Stimulated activated CD8-positive, alpha-beta memory T cell treated with anti-CD3 and anti-CD28 coated beads, Interleukin-7, amount 100 ng/mL, for 4 hours (primary cell): ENCODE measurements at regions not wholly inside any gene's neighbourhood (a gene's known extent, or its start where the extent isn't known, plus 50 kb on each side); places are given as distances from the start of the nearest gene placed in this dataset.

Experiments
- DNase-seq, 2 donors: peaks; one replicate each; pipeline ENCODE4 v3.0.0-alpha.2; 2020; ENCODE audit warnings: low read depth in 2 of 2

DNA sequence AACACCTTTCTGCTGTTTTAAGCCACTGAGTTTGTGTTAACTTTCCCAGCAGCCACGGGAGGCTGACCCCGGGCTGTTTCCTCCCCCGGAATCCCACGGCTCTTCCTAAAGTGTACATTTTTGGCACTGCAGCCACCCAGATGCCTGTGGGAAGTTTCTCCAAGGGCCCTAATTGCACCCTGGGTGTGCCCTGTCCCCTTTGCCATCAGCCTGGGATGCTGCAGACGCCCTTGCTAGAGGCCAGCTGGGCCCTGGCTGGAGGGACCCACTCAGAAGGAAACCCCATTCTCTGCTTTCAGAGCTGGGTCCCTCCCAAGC lies 883.3 kb downstream of the BRD1 start:
- DNase-seq: no peak

DNA sequence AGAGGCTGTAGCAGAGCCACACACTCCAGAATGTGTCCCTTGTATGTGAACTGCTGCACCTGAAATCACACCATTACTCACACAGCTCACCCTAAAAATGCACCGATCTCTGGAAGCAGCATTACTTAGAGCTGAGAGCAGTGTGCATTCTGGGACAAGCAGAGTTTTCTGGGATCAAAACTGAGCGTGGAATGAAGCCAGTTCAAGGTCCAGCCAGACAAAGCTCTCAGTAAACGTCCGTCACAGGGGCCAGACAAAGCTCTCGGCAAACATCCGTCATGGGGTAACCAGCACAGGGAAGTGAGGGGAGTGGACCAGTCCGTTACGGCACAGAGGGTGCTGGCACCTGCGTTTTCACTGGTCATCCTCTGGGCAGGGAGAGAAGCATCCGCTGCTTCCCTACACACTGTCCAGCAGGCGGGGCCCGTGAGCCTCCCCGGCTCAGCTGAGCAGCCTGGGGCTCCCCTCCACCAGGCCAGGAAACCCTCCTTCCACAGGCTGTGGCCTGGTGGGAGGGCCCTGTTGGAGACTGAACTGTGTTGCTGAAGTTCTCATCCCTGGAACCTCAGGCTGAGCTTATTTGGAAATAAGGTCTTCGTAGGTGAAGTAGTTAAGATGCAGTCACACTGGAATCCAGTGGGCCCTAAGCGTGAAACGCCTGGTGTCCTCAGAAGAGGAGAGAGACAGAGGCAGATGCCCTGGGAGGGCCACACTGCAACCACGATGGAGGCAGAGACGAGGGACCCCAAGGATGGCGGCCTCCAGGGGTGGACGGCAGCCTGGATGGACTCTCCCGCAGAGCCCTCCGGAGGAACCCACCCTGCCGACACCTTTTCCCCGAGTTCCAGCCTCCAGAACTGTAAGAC lies 883.9 kb downstream of the BRD1 start:
- no peak for DNase-seq

DNA sequence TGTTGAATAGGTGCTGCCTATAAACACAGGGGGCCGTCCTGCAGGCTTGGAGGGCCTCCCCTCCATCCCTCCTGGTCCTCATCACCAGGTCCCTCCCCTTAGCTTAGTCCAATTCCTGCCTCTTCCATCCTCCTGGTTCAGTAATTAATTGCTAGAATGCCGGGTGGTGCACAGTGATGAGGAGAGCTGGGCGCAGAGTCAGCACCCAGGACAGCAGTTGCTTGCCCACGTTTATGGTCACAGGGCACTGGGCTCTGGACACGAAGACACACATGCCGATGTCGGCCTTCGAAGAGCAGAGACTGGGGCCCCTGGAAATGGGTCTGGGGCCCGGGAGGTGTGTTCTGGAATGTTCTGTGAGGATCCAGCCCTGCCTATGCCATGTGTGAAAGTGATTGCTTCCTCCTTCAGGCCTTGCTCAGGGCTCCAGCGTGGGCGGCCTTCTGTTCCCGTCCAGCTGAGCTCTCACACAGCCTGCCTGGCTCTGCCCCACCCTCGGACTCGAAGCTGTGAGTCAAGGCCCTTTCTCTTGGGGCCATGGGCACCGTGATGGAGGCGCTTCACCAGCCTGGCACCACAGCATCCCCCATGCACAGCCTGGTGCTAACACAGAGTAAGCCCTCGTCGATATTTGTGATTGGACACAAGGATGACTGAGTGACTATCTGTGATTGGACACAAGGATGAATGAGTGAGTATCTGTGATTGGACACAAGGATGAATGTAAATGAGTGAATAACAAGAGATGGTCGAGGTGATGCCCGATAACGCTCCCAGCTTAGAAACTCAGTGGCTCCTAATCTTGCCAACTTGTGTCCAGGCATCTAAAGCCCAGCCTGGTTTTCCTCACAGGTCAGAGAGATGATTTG lies 884.7 kb downstream of the BRD1 start:
- DNase-seq: no peak

DNA sequence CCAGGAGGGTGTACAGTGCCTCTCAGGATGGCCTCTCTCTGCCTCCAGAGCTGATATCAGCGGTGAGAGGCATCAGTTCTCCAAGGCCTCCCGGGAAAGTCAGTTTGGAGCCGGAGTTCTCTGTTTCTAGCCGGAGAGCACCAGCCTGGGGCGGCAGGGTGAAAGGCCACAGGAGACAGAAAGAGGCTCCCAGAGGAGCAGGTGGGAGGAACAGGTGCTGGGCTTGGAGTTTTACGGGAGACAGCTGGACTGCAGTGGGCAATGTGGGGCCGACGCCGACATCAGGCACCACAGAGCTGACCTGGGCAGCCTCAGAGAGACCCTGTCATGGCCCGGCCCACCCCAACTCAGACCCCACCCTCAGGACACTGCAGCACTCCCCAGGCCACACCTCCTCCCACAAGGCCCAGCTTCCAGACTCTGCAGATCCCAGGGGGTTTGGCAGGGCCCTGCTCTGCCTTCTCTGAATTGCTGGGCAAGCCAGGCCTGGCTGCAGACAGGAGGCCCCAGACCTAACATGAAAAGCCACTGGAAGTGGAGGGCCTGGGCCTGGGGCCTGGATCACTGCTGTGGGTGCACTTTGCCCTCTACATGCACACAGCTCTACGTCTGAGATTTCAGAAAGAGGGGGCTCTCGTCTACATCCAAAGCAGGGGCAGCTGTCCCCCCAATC lies 885.6 kb downstream of the BRD1 start:
- DNase-seq: no peak

DNA sequence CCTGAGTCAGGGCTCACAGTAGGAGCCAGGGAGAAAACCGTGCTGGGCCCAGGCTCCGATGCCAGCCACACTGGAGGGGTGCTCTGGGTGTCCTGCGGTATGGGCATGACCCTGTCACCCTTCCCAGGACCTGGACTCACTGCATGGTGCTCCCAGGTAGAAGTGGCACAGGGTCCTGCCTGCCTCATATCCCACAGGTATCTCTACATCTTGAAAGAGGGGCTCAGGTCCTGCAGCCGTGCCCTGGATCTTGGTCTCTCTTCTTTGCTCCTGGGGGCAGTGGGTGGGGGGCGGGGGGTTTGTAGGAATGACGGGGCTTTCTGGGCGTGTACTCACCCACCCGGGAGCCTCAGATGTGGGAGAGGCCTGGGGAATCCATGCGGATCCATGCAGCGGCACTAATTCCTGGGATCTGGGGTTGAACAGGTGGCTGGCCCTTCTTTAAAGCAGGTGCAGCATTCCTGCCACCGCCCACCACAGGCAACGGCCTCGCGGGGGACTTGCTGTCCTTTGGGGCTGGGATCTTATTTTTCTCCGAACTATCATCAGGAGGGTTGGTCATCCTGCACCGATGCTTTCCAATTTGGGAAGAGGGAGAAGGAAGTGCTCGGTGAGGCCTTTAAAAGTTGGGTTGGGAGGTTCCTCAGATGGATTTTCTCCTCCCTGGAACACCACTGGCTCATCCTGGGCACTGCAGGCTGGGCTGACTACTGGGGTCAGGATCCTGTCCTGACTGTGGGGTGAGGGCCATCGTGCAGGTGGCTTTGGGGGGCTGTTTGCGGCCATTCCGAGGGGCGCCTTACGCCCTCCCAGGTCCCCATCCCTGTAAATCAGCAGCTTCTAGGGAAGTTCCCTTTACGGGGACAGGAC lies 886.4 kb downstream of the BRD1 start:
- DNase-seq: no peak

DNA sequence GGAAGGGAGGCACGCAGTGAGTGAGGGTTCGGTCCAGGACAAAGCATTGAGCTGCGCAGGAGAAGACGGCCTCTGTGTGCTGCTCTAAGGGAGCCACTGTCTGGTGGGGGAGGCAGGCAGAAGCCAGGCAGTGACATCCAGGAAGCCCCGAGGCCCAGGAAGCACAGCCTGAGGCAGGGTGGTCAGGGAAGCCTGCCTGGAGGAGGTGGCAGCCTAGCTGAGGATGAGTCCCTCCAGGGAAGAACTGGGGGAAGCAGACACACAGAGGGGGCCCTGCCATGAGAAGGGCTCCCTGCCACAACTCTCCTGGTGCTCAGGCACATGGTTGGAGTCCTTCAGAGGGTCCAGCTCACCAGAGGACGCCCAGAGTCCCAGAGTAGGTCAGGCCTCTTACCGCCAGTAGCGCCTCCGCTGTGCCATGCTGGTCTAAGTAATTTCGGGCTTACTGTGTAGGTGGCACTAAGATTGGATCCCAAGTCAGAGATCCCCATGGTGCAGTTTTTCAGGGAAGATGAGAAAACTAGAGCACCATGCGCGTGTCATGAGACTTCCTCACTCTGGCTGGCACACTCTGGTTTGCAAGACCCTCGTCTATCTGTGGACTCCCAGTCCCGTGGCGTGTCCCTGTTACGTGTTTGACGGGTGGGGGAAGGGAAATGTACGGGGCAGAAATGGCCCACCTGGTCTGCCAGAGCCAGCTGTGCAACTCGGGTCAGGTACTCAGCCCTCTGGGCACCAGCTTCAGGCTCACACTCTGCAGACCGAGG lies 887.2 kb downstream of the BRD1 start:
- DNase-seq: no peak

DNA sequence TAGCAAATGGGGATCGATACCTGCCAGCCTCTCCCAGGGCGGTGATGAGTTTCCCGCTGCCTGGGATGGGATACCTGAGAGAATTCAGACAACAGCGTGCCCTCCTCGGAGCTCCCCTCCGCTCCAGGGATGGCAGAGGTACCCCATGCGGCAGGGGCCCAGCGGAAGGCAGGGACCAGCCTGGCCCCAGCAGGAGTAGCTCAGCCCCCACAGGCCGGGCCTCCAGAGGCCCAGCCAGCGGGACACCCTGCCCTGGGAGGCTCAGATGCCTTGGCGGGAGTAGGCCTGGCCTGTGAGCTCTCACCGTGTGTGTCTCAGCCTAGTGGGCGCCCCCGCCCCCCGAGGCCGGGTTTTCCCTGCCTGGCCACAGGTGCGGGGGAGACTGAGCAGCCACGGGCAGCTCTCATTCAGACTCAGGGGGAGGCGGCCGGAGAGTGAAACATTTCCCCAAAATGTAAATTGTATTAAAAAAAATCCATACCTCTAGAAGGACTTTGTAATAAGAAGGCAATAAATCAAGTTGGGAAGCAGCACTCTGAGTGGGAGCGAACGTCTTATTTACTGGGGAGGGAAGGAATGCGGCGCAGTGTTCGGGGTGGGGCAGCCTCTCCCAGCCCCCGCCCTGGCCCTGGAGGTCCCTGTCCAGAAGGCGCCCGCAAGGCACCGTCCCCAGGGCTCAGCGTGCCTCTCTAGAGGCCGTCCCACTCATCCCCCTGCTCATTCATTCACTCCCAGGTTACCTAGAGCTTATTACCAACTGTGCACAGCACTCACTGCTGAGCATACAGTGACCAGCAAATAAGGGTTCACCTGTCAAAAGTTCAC lies 888.0 kb downstream of the BRD1 start:
- DNase-seq: no peak

DNA sequence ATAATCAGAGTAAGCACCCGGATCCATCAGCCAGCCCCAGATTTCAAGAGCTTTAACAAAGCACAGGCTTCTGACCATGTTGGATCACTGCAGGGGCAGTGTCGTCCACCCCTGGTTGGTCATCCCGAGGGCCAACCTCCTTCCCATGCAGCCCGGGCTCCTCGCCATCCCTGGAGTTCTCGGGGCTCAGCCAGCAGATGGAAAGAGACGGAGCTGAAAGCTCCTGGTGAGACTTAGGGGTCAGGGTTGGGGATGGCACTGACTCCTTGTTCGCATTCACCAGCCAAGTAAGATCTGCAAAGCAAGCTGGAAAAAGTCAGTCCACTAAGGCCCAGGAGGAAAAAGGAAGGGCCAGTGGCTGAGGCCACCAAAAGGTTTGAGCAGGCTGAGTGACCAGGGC lies 888.9 kb downstream of the BRD1 start:
- no peak for DNase-seq

DNA sequence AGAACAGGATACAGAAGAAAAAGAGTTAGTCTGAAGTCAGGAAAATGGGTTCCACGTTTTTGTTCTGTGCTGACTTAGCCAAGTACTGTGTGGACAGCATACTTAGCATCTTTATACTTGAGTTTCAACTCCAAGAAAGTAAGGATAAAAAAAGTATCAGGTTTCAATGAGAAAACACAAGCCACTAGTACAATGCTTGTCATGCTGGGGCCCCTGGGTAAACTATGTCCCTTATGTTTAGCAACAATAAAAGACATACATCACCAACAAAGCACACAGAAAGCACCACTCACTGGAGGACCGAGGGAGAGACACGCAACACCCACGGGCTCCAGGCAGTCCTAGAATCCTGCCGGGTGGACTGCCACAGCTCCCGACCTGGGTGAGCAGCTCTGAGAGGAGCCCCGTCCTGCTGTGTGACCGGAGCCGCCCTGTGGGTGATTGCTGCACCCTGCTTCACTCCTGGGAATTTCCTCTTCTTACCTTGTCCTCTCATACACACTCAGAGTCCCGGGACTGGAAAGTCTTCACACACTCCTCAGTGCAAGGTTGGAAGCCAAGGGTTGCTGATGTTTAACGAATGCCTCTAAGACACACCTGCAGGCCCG lies 890.5 kb downstream of the BRD1 start:
- no peak for DNase-seq

DNA sequence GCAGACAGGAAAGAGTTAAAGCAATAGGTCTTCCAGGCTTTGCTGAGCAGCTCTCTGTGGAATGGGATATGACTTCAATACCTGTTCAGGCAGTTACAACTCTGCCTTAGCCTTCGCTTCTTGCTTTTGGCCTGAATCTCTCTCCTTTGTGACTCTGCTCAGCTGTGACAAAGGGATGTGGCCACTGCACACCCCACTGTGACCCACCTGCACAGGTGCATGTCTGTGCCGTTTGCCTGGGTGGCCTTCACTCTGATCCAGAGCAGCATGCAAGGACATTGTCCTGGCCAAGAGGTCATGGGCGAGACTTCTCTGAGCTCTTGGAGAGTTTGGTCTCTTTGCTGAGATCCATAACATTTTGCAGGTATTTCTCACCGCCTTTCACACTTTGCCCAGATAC lies 891.3 kb downstream of the BRD1 start:
- DNase-seq: no peak

DNA sequence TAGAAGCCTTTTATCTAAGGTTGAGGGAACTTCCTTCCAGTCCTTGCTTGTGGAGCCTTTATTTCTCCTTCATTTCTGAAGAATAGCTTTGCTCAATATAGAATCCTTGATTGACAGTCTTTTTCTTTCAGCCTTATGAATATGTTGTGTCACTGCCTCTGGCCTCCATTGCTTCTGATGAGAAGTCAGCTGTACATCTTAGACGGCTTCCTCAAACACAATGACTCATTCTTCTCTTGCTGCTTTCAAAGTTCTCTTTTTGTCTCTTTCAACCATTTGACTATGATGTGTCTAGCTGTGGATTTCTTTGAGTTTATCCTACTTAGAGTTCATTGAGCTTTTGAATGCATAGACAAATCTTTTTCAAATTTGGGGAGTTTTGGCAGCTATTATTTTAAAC lies 893.2 kb downstream of the BRD1 start:
- no peak for DNase-seq

DNA sequence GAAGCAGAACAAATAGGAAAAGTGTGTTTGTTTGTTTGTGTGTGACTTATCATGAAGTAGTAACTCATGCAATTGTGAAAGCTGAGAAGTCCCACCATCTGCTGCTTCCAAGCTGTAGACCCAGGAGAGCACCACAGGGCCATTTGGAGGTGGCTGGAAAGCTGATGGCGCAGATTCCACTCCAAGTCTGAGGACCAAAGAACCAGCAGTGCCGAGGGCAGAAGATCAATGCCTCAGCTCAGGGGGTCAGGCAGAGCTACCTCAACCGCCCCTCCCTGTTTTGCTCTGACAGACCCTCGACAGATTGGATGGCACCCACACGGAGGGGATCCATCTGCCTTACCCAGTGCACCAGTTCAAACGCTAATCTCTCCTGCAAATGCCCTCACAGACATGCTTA lies 896.2 kb downstream of the BRD1 start:
- DNase-seq: no peak

DNA sequence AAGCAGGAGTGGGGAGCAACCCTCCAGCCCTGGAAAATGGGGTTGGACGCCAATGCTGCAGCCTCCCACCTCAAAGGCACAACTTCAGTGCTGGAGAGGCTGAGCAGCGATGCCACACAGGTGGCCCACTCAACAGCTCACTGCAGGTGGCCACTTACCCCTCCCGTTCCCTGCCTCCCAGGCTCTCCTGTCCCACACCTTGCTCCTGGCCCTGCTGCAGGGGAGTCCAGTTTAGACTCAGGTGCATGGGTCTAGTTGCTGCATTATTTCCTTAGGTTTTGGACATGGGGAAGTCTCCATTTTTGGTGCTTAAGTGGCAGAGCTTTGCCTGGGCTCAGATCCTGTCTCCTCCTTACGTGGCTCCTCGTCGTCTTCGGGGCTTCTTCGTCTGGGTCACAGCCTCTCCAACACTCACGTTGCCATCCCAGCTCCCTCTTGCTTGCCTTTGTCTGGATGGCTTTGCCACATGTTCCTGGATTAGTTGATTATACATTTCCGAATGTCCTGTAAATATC lies 898.3 kb downstream of the BRD1 start:
- DNase-seq: no peak

DNA sequence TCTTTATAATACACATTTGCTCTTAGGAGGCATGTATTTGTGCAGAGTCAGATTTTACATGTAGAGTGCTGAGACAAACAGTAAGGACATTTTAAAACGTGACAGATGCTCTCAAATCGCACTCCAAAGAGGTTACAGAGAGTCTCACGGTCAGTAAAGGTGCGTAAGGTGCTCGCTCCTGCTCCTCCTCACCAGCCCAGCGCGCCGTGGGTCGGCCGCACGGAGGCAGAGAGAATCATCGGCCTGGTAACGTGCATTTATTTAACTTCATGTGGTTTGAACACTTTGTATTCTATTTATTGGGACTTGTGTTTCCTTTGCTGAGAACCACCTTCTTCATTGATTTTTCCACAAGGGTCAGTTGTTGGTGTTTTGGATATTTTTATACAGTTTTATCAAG lies 900.1 kb downstream of the BRD1 start:
- DNase-seq: no peak

DNA sequence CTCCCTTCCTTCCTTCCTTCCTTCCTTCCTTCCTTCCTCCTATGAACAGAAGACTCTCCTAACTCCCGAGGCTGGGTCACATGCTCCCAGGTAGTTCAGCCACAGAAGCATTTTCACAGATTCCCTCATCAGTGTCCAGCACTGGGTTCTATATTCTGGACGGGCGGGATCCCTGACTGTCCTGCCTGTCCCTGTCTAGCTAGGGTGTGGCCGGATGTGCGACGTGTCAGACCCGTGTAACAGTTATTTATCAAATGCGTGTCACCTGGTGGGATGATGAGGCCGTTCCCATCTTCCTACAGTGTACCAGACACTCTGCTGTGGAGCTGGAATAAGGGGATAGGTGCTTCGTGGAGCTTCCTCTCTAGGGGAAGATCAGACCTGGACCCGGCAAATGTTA lies 901.0 kb downstream of the BRD1 start:
- no peak for DNase-seq

DNA sequence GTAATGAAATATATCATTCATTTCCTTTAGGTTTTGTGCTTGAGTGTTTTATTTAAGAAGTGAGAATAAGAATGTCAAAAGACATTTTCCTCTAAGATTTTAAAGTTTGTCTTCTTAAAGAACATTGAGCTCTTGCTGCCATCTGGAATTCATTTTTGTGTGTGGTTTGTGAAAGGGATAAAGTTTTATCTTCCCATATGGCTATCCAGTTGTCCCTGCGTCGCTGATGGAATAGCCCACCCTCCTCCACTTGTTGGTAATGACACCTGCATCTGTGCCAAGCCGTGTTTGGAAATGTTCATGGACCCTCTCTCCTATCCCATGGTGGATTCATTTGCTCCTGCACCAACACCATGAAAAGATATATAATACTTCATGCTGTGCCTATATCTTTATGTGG lies 901.5 kb downstream of the BRD1 start:
- no peak for DNase-seq

DNA sequence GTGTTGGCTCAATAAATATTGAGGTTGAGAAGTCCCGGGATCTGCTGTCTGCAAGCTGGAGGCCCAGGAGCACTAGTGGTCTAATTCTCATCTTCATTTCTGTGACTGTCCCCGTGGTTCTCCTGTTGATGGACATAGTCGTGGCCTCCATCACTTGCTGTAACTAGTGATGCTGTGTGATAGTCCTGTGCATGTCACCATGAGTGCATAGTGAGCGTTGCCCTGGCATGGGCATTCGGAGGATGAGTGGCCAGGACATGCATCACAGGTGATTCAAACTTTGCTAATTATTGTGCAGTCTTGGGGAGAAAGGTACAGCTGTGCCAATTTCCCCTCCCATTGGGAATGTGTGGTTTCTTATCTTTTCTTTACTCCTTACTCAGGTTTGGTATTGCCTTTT lies 902.2 kb downstream of the BRD1 start:
- no peak for DNase-seq

DNA sequence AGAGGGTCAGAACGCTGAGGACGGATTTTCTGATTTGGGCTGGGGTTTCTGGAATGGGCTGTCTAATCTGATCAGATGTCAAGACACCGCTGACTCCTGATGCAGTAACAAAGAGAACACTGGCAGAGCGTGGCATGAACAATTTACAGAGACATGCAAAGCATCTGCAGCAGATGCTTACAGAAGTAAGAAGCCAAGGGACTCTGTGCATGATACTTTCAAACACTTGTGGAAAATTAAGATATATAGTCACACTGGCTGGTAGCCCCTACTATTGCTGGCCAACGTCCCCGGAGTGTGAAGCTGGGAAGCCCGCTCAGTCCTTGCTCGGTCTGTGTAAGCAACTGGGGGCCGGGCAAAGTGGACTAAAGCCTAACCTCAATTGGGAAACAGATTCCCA lies 903.7 kb downstream of the BRD1 start:
- no peak for DNase-seq

DNA sequence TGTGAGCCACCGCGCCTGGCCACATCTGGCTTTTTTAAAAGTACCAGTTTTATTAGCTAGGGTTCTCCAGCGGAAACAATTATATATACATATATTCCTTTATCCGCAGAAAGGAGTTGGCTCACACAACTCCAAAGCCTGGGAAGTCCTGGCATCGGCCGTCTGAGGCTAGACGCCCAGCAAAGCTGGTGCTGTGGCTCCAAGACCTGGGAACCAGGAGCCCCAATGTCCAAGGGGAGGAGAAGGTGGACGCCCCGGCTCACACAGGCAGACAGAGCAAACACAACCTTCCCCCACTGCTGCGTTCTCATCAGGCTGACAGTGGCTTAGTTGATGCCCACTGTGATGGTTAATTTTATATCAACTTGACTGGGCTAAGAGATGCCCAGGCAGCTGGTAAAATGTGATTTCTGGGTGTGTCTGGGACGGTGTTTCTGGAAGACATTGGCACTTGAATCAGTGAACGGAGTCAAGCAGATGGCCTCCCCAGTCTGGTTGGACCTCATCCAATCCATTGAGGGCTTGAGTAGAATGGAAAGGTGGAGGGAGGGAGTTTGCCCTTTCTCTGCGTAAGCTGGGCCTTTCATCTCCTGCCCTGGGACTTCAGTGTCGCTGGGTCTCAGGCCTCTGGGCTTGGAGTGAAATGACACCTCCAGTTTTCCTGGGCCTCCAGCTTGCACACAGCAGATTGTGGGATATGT lies 904.4 kb downstream of the BRD1 start:
- DNase-seq: no peak
